Activated naive CD4-positive, alpha-beta T cell treated with Interleukin-2 at 50 U/mL for 16 hours (primary cell): ENCODE measurements at regions not wholly inside any gene's neighbourhood (a gene's known extent, or its start where the extent isn't known, plus 50 kb on each side); places are given as distances from the start of the nearest gene placed in this dataset.
A peak's percentile ranks its signal among the peaks of the same experiment; 100 is the strongest.
"Not testable (repeated sequence)": the region's sequence is repeated elsewhere in the genome, so short reads cannot be mapped to it uniquely, and the experiment has no call there.

Source experiments
- DNase-seq: peaks from one replicate; pipeline ENCODE4 v3.0.0-alpha.2; 2020

- DNase-seq, result no peak
Measured at GRCh38 chr5:68681929-68682328, 411.9 kb upstream of the SLC30A5 start.

- no peak for DNase-seq
Measured at GRCh38 chr5:68682400-68683160, 411.2 kb upstream of the SLC30A5 start.

GRCh38 chr5:68683632-68684036, 410.2 kb upstream of the SLC30A5 start:
- DNase-seq, result no peak

GRCh38 chr5:68685863-68686262, 408.0 kb upstream of the SLC30A5 start:
- DNase-seq, result no peak

GRCh38 chr5:68688547-68688946, 405.3 kb upstream of the SLC30A5 start:
- DNase-seq, result no peak

- no peak for DNase-seq
Measured at GRCh38 chr5:68689010-68689409, 404.8 kb upstream of the SLC30A5 start.

- DNase-seq, result not testable (repeated sequence)
Measured at GRCh38 chr5:68691874-68692273, 401.9 kb upstream of the SLC30A5 start.

- no peak for DNase-seq
Measured at GRCh38 chr5:68698025-68698940, 395.5 kb upstream of the SLC30A5 start.

- DNase-seq, result no peak
Measured at GRCh38 chr5:68699966-68700365, 393.8 kb upstream of the SLC30A5 start.

- DNase-seq, result no peak
Measured at GRCh38 chr5:68707575-68707974, 386.2 kb upstream of the SLC30A5 start.

- DNase-seq, result no peak
Measured at GRCh38 chr5:68708156-68708841, 385.5 kb upstream of the SLC30A5 start.

GRCh38 chr5:68708842-68709170, 385.0 kb upstream of the SLC30A5 start:
- no peak for DNase-seq

GRCh38 chr5:68709239-68709638, 384.6 kb upstream of the SLC30A5 start:
- no peak for DNase-seq

- no peak for DNase-seq
Measured at GRCh38 chr5:68710514-68710913, 383.3 kb upstream of the SLC30A5 start.

GRCh38 chr5:68711293-68712200, 382.3 kb upstream of the SLC30A5 start:
- peak; percentile 2 for DNase-seq

GRCh38 chr5:68714810-68715209, 379.0 kb upstream of the SLC30A5 start:
- no peak for DNase-seq

- no peak for DNase-seq
Measured at GRCh38 chr5:68720884-68721610, 372.8 kb upstream of the SLC30A5 start.

- DNase-seq, result no peak
Measured at GRCh38 chr5:68722357-68722756, 371.5 kb upstream of the SLC30A5 start.

GRCh38 chr5:68725905-68726683, 367.7 kb upstream of the SLC30A5 start:
- no peak for DNase-seq

GRCh38 chr5:68727931-68728330, 365.9 kb upstream of the SLC30A5 start:
- no peak for DNase-seq

- no peak for DNase-seq
Measured at GRCh38 chr5:68729678-68730077, 364.1 kb upstream of the SLC30A5 start.
